GF-D8 (cell line): ENCODE measurements at regions not wholly inside any gene's neighbourhood (a gene's known extent, or its start where the extent isn't known, plus 50 kb on each side); places are given as distances from the start of the nearest gene placed in this dataset.

Experiments used
- DNase-seq: peaks from one replicate; lab custom pipeline; 2025; lab: John Stamatoyannopoulos, UW

DNA sequence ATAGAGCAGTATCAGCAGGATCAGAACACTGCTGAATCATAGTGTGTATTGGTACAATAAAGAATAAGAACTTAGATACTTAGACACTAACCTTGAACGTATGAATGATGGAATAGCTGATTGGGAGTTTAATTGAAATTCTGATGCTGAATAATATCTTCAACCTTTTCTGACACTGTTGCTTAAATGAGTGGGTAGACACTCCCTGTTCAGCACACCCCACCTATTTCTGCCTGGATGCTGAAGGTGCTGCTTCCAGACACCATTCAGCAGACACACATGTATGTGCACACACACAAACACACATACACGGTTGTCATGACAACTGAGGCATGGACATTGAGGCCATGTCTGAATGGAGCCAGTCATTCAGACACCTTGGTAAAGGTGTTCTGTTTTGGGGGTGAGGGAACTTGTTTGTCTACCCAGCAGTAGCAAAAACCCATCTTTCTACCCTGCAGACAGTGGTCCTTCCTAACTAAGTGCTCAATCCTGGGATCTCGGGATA lies 54.3 kb downstream of the TMEM215 start:
- no peak for DNase-seq

- DNase-seq: no peak
Observed at GRCh38 chr9:32839013-32839885, 55.9 kb downstream of the TMEM215 start.

DNA sequence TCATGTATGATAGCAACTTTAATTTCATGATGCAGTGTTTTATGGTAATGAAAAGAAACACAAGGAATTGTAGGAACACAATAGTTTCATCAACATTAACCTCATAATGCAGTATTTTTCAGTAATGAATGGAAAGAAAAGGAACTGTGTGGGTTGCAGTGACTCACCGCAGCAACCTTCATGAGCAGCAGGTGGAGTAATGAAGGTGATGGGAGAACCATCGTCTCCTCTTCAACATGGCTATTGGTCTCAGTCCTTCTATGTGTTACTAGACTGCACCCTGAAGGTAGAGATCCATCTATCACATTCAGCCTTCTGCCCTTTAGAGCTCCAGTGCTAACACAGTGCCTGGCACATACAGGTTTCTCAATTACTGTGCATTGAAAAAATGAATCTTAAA lies 58.0 kb downstream of the TMEM215 start:
- DNase-seq: no peak

GRCh38 chr9:32843295-32843694 lies 60.0 kb downstream of the TMEM215 start:
- DNase-seq: no peak

DNA sequence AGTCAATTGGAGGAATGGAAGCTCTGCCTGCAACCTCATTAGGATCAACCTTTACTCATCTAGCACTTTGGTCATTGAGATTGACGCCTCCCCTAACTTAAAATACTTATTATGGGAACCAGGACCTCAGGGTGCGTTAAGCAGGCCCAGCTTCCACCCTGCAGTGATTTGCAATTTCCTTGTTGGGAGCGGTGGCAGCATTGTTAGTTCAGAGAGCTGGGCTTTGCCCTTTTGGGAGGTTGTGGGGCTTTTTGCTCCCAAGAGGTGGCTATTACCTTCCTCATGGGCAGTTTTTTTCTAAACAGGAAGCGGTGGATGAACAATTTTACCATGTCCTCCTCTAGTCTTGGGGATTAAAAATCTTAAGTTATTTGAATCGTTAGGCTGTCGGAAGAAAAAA lies 60.9 kb downstream of the TMEM215 start:
- no peak for DNase-seq

DNA sequence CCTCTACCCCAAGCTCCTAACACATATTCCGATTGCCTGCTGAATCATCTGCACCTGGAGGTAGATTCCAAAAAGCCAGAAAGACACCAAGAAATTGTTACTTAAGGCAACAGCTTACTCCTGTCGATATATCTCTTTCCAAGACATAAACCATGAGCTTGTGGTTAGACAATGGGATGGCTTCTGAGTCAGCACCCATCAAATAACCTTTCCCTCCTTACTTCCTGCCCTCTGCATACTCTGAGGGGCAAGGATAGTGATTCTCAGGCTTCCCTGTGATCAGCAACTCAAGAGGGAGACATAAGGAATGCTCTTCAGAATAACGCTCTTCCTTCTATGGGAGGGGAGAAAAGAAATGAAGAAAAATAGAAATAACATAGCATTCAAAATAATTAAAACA lies 70.9 kb downstream of the TMEM215 start:
- DNase-seq: no peak

DNA sequence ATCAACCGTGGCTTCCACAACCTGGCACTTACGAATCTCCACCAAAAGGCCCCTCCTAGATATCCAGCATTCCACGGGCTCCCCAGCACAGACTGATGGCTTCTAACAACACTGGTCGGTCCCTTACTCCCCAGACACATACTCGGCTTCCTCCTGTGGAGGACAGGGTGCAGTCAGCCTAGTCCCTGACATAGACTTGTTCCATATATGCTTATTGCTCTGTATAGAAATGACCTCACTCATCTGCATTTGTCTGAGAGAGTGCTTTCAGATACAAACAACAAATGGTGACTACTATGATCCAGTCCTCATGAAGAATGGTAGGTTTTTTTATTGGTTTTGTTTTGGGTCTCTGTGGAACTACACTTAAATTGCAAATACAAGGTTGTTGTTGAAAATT lies 72.4 kb downstream of the TMEM215 start:
- no peak for DNase-seq

DNA sequence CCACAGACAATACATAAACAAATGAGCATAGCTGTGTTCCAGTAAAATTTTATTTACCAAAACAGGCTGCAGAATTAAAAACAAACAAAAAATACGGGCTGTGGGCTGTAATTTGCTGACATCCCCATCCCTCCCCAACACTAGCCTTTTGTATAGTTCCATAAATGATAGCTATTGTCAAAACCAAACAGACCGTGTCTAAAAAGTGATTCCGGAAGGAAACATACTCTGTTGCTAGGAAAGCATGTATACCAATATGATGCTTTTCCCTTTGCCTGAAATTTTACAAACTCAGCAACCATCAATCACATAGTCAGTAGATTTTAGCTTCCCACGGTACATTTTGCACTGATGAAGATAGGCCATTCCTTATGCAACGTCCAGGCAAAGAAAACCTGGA lies 80.0 kb downstream of the TMEM215 start:
- DNase-seq: no peak

DNA sequence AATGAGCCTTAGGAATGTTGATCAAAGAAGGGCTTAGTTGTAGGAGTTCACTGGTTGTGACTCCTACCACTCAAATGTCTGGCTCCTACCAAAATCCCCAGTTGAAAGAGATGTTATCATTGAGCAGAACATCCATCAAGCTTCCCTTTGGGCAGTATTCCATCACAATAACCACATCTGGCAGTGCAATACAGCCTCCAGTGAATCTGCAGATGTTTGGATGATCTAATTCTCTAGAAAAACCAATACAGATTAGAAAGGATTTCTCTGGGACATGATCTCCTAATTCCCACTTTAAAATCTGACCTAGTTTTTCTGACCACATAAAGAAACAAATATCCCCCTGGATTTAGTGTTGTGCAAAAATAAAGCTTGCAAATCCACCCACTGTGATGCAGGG lies 81.6 kb downstream of the TMEM215 start:
- no peak for DNase-seq

DNA sequence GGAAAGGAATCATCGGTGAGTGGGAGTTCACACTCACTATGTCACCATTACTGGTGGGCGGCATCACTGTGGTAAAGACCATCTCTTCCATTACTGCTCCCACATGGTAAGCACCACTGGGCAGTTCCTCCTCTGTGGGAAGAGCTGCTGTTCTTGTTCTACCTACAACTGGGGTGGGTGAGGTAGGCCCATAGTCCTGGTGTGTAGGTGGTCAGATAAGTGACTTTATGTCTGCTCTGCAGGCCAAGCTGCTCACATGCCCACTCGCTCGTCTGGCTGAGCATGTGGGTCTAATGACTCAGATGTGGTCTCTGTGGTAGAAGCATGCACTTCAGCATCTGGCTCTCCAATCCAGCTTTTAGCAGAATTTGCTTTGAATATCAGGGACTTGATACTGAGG lies 82.9 kb downstream of the TMEM215 start:
- no peak for DNase-seq

- no peak for DNase-seq
Observed at GRCh38 chr9:32867026-32867425, 83.7 kb downstream of the TMEM215 start.

DNA sequence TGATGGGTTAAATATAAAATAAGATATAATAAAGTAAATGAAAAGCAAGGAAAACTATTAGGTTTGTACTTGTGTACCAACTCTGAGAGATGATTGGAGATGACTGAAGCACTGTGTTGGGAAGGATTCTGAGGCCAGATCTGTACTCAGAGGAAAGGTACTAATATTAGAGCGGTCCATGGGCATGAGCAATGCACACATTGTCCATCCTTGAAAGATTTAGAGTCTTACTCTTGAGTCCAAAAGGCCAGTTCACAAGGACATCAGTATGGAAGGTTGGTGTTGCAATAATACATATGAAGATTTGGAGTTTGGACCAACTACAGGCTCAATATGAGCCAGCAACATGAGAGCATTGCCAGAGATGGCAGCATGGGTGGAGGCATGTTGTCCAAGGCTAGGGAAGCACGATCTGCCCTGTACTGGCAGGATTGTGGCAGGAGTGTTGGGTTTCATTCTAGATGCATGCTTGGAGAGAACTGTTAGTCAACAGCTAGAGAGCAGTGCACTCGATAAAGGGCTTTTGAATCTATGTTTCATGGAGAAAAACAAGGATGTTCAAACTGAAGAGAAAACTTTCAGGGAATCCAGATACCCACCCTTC lies 84.4 kb downstream of the TMEM215 start:
- DNase-seq: no peak

GRCh38 chr9:32869404-32869803 lies 86.1 kb downstream of the TMEM215 start:
- no peak for DNase-seq

DNA sequence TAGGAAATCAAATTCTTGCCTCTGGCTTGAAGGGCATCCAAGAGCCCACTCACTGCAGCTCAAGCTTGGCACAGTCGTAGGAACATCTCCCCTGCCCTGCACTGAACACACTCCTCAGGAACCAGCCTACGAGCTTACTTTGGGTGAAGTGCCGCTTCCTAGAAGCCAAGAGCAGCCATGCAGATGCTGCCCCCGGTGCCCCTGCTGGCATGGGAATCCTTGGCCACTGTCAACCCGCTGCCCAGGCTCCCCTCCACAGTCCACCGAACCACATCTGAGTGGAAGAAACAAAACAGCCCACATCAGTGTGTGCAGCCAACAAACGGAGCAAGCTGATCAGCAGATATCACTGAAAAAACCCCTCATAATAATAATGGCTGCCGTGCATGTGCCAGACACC lies 89.8 kb downstream of the TMEM215 start:
- no peak for DNase-seq

DNA sequence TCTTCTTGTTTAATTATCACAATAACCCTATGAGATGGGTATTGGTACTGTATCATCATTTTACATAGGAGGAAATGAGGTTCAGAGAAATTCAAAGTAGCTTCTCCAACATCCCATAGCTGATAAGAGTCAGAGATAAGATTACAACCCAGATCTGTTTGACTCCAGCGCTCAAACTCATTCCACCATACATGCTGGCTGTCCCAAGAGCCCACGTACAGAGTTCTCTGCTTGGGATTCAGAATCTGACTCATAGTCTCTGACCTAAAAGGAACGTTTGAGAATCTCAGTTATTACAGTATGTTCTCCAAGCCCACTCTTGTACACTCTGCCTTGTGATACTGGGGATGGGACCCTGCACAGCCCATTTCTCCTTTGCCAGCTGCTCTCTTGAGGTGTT lies 90.2 kb downstream of the TMEM215 start:
- no peak for DNase-seq

DNA sequence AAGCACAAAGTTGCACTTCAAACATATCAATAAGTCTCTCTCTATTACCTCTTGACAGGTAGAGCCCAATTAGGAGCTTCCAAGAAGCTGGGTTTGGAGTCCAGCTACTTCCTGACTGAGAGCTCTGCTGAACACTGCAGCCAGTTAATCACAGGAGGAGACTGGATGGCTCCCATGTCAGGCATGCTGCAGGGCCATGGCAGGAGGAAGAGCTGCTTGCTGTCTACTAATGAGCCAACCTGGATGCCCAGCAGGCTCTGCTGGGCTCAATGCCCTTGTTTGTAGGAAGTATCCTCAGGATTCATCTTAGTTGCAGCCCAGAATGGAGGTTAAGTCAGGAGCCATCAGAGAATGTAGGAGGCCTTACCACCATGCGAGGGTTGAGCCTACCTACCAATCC lies 91.9 kb downstream of the TMEM215 start:
- no peak for DNase-seq

DNA sequence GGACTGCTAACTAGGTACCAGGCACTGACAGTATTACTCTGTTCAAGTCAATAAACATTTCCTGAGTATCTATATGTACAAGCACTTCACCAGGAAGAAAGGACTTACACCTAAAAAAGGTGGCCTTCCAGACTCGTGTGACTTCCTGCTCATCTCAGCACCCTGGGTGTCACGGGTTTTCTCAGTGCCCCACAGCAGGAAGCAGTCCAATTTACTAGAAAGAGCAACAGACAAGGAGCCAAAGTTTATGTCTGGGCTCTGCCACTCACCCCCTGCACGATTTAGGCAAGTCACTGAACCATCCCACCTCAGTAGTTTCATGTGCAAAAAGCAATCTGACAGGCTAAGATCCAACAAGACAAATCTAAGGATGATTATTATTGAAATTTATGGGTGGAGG lies 92.4 kb downstream of the TMEM215 start:
- no peak for DNase-seq

DNA sequence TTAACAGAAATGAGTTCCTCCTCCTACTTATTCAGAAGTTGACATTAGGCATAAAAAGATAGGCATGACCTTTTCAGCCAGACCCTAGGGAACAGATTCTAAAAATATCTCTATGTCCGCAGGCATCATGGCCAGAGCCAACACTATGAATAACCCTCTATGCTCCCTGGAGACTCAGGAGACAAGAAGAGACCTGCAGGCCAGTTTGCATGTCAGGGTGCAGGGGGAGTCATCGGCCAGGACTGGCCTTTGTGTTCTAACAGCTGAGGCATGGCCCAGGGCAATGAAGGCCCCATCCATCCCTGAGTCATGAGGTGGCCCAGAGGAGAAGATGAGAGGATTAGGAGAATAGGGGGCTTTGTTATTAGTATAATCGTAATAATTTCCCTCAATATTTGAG lies 93.8 kb downstream of the TMEM215 start:
- no peak for DNase-seq

- DNase-seq: no peak
Observed at GRCh38 chr9:32877639-32878217, 94.4 kb downstream of the TMEM215 start.

- DNase-seq: no peak
Observed at GRCh38 chr9:32879335-32879734, 96.0 kb downstream of the TMEM215 start.

DNA sequence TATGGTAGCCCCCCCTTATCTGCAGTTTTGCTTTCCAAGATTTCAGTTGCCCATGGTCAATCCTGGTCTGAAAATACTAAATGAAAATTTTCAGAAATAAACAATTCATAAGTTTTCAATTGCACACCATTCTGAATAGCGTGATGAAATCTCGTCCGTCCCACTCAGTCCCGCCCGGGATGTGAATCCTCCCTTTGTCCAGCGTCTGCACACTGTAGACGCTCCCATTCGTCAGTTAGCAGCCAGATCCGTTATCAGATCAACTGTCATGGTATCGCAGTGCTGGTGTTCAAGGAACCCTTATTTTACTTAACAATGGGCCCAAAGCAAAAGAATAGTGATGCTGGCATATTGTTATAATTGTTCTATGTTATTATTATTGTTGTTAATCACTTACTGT lies 98.6 kb downstream of the TMEM215 start:
- no peak for DNase-seq

DNA sequence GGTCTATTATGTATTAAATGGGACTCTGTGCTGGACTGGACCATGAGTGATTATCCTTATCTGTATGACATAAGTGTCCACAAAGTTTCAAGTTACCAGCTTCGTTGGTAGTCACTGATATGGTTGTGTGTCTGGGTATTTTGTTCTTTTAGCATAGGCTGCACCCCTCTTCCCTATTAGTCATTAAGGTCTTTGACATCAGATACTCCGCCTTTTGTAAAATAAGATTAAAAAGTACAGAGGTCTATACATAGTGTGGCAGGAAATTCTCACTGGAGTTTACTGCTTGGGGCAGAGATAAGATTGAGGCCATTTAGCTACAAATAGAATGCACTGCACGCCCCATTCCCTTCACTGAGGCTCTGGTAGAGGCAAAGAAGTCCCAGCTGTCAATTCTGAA lies 99.4 kb downstream of the TMEM215 start:
- no peak for DNase-seq

DNA sequence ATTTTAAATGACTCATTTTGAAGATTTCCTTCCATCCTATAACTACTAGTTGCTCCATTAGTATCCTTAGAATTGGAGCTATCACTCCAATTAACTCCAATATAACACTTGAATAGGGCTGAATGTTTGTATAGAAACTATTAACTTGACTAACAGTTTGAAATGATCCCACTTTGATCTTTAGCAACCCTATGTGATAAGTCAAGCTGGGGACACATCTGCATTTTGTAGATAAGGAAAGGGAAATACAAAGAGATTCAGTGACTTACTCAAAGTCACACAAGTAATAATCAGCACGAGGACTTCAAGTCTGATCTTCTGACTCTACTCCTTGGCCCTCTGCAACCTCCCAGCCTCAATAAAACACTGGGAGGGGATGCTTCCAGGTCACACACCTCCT lies 101.1 kb downstream of the TMEM215 start:
- DNase-seq: no peak
